ENCODE measurements at regions not wholly inside any gene's neighbourhood (a gene's known extent, or its start where the extent isn't known, plus 50 kb on each side); places are given as distances from the start of the nearest gene placed in this dataset.

DNA sequence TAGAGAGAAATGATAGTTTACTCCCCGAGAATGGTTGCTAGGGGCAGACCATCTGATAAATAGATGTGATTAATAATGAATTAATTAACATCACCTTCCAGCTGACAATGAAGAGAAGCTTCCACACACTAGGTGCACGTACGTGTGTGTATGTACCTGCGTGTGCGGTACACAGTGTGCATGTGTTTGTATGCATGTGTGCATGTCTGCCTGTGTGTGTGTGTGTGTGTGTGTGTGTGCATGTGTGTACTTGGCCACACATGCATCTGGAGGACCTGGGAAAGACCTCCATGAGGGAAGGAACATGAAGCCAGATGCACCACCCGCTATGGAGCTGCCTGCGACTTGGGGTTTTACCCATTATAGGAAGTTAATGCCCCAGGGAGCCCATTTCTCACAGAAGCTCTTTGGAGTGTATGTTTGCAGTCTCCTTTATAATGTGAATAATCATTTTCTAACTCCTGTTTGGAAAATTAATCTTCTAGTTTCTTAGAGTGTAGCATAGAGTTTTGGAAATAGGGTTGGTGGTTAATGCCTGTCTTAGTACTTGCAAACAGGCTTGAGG, 229.1 kb downstream of the ENGASE start:
- TF ChIP-seq, protein P1, sequence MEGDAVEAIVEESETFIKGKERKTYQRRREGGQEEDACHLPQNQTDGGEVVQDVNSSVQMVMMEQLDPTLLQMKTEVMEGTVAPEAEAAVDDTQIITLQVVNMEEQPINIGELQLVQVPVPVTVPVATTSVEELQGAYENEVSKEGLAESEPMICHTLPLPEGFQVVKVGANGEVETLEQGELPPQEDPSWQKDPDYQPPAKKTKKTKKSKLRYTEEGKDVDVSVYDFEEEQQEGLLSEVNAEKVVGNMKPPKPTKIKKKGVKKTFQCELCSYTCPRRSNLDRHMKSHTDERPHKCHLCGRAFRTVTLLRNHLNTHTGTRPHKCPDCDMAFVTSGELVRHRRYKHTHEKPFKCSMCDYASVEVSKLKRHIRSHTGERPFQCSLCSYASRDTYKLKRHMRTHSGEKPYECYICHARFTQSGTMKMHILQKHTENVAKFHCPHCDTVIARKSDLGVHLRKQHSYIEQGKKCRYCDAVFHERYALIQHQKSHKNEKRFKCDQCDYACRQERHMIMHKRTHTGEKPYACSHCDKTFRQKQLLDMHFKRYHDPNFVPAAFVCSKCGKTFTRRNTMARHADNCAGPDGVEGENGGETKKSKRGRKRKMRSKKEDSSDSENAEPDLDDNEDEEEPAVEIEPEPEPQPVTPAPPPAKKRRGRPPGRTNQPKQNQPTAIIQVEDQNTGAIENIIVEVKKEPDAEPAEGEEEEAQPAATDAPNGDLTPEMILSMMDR (conservative IDR thresholded peaks at IDR 0.05), result no peak
- H3K27me3 Mint-ChIP-seq (ENCODE audit: low read depth), result peaks cover 2% of the 10 kb centered on the region; the same call in 1 of the 2 replicates

More for the DNA sequence above, 229.1 kb downstream of the ENGASE start:
- Histone ChIP-seq H3K9ac (ENCODE audit: extremely low read depth, insufficient read length, low read length) (no peak overlapping the region), H2BK15ac (ENCODE audit: low read depth, low read length) (no peak overlapping the region), H2BK5ac (ENCODE audit: insufficient read length, low read length) (no peak overlapping the region), H3K14ac (ENCODE audit: insufficient read depth, low read length) (no peak overlapping the region), H3K4ac (ENCODE audit: low read depth, low read length) (no peak overlapping the region), H3K27me3 (ENCODE audit: insufficient read depth, low read length) (no peaks in the 10 kb centered on the region), H2BK120ac (ENCODE audit: low read depth, low read length, poor library complexity, severe bottlenecking) (no peak overlapping the region), H4K91ac (ENCODE audit: insufficient read length, low read depth, low read length) (no peak overlapping the region), H3K56ac (ENCODE audit: insufficient read length, low read depth, low read length) (no peak overlapping the region), H2AK5ac (ENCODE audit: insufficient read length, low read length) (no peak overlapping the region), H3K4me2 (ENCODE audit: insufficient read depth, insufficient read length, low read length) (no peak overlapping the region), H3K23ac (ENCODE audit: insufficient read length, low read depth, low read length) (no peak overlapping the region), H3K79me1 (ENCODE audit: insufficient read depth, low read depth, low read length, poor library complexity, severe bottlenecking) (no peaks in the 10 kb centered on the region), H3K23me2 (ENCODE audit: insufficient read length, low read depth, low read length, poor library complexity, severe bottlenecking) (no peaks in the 10 kb centered on the region), H4K20me1 (ENCODE audit: control insufficient read depth, insufficient read depth, insufficient read length) (no peaks in the 10 kb centered on the region), H3K79me2 (ENCODE audit: insufficient read depth, low read length) (no peaks in the 10 kb centered on the region), H2BK12ac (ENCODE audit: insufficient read length, low read depth, low read length) (no peak overlapping the region), H2BK20ac (ENCODE audit: low read depth, low read length, poor library complexity, severe bottlenecking) (no peak overlapping the region), H3K27ac (ENCODE audit: insufficient read length, low read depth, low read length) (no peak overlapping the region), H3K9me3 (ENCODE audit: control insufficient read depth, low read depth, low read length) (no peaks in the 10 kb centered on the region), H4K5ac (ENCODE audit: insufficient read length, low read depth, low read length) (no peak overlapping the region), H3K4me1 (ENCODE audit: insufficient read depth, low read length) (no peaks in the 10 kb centered on the region; the same call in 1 of the 2 replicates), H3K18ac (ENCODE audit: insufficient read length, low read depth, low read length) (no peak overlapping the region), H3T11ph (ENCODE audit: low read length) (no peak overlapping the region), H4K8ac (replicated peaks; ENCODE audit: insufficient read length, low read depth, low read length) (no peak overlapping the region), H2AFZ (ENCODE audit: low read length) (no peak overlapping the region)
- no peak overlapping the region for H3K27ac Mint-ChIP-seq
- WGBS (ENCODE audit: extremely low coverage, insufficient read length, low lambda C conversion rate), result no CpG with 5 or more reads among the region's 7 CpGs
- H3K9me3 Mint-ChIP-seq, result no peaks in the 10 kb centered on the region; a peak in 1 of 5 replicates
- no peak overlapping the region for H3K4me3 Mint-ChIP-seq
- no peak for DNase-seq
- H3K4me1 Mint-ChIP-seq, result peaks cover 0 to 9% of the 10 kb centered on the region in 2 experiments; a peak in 2 of 4 replicates
- H3K36me3 Mint-ChIP-seq (ENCODE audit: insufficient read depth in 1 of 3, low read depth in 3 of 3), result no peaks in the 10 kb centered on the region

Data from H9 (cell line).